HG03060 (cell line): ENCODE measurements at regions not wholly inside any gene's neighbourhood (a gene's known extent, or its start where the extent isn't known, plus 50 kb on each side); places are given as distances from the start of the nearest gene placed in this dataset.
"Not testable (repeated sequence)": the region's sequence is repeated elsewhere in the genome, so short reads cannot be mapped to it uniquely, and the experiment has no call there.

Experiments used
- ATAC-seq: cut with Tn5 transposase; IDR thresholded peaks from one replicate; pipeline ENCODE4 v1.9.1; 2021; ENCODE audit warnings: low read depth, moderate number of reproducible peaks; ENCODE audit not compliant: unreplicated experiment

DNA sequence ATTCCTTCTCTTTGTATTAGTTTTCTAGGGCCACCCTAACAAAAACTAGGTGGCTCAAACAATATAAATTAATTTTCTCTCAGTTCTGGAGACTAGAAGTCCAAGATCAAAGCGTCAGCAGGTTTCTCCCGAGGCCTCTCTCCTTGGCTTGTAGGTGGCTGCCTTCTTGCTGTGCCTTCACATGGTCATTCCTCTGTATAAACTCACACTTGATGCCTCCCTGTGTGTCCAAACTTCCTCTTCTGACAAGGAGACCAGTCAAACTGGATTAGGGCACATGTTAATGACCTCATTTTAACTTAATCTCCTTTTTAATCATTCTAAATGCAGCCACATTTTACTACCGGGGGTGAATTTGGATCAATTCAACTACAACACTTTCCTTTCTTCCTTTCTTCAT, 691.1 kb downstream of the DIPK2A start:
- ATAC-seq = no peak

DNA sequence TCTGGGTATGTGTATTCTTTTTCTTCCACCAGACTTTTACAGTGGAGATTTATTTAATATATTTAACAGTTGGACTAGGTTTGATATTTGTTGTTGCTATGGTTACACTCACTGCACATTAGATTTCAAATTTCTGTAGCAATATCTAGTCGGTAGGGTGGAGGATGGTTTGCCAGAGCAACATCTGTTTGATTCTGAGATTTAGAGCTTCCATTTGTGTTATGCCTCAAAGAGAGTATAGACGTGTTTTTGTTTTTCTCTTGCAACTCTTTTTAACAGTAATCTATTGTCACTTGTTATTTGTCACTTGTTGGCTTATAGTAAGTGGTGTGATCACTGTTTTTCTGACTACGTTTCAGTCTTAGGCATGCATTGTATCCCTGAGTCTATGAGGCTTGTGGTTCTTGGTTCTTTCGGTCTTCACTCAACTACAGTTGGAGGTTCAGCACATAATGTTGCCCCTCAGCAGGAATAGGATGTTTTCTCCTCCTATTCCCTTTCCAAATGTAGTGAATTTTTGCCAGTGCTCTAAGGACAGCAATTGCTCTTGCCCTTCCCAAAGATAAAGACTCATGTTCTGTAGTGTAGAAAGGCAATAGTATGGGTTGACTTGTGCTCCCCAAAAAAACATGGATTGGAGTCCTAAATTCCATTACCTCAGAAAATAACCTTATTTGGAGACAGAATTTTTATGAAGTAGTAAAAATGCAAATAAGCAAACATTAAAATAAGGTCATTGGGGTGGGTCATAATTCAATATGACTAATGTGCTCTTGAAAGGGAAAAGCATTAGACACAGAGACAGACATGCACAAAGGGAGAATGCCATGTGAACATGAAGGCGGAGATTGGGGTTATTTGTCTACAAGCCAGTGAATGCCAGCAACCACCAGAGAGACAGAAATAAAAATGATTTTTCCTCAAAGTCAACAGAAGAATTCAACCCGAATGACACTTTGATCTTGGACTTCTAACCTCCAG, 692.1 kb downstream of the DIPK2A start:
- ATAC-seq = no peak

DNA sequence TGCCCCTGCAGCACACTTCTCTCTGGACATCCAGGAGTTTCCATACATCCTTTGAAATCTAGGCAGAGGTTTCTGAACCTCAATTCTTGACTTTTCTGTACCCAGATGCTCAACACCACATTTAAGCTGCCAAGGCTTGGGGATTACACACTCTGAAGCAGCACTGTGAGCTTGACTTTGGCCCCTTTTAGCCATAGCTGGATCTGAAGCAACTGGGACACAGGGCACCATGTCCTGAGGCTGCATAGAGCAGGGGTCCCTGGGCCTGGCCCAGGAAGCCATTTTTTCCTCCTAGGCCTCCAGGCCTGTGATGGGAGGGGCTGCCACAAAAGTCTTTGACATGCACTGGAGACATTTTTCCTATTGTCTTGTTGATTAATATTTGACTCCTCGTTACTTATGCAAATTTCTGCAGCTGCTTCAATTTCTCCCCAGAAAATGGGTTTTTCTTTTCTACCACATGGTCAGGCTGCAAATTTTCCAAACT, 694.0 kb downstream of the DIPK2A start:
- ATAC-seq = no peak

DNA sequence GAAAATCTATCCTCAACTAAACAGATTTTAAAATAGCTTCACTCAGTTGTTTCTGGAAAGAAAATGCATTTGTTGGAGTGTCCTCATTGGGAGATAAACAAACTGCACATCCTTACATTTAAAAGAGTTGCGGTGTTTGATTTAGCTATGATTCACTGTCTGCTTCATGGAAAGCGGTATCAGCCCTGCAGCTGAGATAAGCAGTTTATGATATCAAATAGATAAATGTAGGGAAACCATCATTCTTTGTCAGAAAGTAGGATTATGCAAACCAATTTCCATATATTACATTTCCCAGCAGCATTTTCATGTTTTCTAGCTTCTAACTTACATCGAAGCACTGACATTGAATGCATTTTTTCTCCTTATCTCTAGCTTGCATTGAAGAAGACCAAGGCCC, 698.9 kb downstream of the DIPK2A start:
- ATAC-seq = no peak

DNA sequence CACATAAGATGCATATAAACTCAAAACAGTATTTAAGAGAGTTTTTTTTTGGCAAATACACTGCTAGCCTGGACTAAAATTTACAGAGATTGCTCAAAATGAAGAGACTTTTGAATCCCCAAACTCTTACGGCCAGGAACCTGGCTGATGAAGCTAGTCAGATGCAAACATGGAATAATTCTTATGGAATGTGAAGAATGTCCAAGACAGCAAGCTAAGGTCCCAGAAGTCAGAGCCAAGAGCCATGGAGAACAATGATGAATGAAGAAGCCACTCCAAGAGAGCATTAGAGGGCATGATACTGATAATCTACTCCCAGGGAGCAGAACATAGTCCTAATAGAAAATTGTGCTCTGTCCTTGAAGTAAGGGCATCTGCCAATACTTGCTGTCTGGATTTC, 705.5 kb downstream of the DIPK2A start:
- ATAC-seq = no peak

DNA sequence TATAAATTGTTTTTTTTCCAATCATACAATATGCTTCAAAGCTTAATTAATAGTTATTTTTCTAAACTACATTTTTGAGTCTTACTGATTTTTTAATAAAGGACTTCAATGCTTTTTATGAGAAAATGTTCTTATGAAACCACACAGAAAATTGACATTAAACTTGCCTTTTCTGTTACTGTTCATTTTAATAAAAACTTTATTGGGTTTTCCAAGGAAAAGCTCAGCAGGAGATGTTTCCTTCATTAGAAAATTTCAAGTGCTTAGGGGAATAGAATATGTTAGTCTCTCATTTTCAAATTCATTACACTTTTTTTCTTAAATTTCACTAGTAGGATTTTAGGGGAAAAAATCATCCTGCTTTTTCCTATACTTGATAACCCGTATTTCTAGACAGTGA, 711.4 kb downstream of the DIPK2A start:
- no peak for ATAC-seq

DNA sequence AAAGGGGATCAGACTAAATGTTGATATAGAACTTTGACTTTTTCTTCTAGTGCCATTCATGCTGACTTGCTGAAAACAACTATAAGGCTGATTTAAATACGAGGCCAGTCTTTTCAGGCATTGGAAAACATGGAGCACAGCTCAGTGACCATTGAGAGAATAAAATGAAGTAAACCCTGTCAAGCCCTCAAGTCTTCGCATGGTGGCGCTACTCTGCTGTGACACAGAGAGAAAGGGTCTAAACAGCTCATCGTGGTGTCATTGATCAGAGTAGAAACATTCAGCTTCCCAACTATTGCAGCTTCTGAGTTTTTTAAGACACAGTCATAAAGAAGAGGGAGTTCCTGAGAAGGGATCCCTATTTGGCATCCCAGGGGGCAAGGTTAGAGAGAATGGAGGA, 716.2 kb downstream of the DIPK2A start:
- no peak for ATAC-seq

DNA sequence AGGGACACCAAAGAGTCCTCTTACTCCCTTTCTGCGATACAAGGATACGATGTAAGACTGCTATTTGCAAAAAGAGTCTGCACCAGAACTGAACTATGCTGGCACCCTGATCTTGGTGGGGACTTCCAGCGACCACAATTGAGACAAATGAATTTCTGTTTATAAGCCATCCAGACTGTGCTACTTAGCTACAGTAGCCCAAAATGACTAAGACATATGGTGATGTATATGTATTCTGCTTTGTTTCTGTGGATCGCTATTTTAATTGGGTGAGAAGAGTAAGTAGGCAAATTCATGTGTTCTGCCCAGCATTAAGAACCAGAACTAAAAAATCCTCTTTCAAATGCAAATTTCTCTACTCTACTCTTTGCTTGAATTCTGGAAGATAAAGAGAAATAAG, 720.9 kb downstream of the DIPK2A start:
- no peak for ATAC-seq

DNA sequence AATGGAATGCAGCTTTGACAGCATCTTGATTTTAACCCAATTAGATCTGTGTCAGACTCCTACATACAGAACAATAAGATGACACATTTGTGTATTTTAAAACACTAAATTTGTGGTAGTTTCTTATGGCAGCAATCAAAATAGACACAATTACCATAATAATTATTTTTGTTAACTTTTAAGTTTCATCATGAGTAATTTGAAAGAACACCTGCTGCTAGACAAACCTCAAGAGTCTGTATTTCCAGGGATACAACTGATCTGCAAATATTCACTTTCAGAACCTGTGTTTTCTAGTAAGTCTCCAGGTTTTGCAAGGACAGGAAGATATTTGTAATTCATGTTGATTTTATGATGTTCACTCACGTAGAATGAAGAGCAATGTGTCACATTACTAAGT, 736.8 kb downstream of the DIPK2A start:
- no peak for ATAC-seq

DNA sequence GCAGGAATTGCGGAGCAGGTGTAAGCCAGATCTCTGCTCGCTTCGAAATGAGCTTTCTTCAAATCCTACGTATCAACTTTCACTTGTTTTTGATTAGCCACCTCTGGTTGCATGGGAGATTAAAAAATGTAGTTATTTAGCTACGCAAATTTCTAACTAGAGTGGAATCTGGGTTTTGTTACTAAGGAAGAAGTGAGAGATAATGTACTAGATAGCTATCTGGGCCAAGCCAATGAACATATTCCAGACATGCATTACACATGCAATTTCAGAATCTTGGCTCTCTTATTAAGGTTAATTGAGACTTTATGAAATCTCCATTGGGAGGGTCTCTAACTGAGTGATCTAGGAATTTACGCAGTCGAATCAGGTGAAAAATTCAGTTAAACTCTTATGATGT, 765.7 kb downstream of the DIPK2A start:
- ATAC-seq = no peak

DNA sequence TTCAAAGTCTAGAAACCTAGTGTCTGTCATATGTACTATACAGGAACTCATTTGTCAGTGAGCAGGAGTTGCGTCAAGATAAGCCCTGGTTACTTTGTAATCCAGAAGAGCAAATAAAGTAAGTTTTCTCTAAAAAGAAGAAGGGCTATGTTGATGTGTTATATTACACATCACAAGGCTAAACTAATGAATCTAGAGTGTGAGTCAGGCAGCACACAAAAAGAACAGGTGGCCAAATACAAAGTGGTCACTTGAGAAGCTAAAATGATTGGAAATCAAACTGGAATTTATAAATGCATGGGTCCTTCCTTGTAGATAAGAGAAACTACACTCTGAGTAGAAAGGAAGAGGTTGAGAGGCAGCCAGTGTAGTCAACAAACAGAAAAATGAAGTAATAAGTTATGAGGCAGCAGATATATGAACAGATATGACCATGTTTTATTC, 771.6 kb downstream of the DIPK2A start:
- ATAC-seq = no peak

DNA sequence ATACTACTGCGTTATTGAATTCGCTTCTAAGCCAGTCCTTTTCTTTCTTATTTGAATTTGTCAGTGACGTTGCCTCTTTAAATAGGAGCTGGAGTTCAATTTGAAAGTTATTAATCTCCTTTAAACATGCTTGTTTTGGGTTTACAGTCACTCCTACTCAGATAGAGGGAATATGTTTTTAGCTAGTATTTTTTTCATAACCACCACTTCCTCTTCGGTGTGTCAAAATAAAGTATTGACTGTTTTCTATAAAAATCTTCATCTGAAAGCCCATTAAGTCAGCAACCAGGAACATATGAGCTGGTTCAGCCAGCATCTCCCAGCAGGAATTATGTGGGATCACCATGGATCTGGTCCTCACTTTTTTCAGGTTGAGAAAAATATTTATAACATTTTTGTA, 772.9 kb downstream of the DIPK2A start:
- no peak for ATAC-seq

DNA sequence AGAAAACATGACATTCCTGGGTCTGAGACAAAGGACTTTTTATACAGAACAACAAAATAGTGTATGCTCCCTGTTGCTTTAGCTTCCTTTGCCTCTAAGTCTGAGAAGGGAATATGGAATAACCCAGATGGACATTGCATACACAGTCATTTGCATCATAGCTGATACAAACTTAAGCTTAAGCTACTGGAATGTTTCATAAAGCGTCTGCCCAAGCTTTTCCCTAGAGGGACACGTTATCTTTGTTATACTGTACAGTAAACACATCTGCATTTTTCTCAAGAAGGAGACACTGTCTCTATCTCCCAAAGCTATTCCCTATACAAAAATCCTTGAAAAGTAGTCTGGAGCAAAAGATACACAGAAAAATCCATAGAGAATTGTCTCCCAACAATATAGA, 775.0 kb downstream of the DIPK2A start:
- ATAC-seq = no peak

DNA sequence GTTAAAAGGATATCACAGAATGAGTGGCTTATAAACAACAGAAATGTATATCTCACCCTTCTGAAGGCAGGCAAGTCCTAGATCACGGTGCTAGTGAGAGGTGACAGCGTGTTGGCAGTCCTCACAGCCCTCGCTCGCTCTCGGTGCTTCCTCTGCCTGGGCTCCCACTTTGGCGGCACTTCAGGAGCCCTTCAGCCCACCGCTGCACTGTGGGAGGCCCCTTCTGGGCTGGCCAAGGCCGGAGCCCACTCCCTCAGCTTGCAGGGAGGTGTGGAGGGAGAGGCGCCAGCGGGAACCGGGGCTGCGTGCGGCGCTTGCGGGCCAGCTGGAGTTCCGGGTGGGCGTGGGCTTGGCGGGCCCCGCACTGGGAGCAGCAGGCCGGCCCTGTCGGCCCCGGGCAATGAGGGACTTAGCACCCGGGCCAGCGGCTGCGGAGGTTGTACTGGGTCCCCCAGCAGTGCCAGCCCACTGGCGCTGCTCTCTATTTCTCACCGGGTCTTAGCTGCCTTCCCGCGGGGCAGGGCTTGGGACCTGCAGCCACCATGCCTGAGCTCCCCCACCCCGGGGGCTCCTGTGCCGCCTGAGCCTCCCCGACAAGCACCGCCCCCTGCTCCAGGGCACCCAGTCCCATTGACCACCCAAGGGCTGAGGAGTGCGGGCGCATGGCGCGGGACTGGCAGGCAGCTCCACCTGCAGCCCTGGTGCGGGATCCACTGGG, 778.1 kb downstream of the DIPK2A start:
- not testable (repeated sequence) for ATAC-seq

DNA sequence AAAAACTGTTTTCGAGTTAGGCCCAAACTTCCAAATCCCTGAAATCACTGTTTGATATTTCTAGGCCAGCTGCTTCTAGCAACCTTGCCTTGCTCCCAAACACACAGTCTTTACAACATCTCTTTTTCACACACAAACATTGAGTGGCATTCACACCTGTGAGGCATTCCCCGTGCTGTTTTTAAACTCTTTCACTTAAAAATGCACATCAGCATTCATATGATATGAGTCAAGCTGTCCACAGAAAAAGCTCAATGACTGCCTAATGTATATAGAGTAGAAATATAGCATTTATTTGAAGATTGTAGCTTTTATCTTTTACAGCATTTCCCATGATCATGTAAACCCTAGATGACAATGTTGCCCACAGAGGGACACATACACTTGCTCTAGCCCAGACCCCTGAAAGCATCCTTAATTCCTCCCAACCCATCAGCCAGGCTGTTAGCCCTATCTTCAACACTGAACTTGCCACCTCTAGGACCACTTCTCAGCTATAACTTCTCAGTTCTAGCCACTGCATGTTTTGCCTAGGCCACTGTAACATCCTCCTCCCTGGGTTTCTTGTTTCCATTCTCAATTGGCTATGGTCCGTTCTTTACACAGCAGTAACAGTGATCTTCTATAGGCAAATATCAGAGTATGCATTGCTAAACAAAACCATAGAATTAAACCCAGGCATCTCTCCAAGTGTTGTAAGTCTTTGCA, 782.6 kb downstream of the DIPK2A start:
- ATAC-seq = no peak

DNA sequence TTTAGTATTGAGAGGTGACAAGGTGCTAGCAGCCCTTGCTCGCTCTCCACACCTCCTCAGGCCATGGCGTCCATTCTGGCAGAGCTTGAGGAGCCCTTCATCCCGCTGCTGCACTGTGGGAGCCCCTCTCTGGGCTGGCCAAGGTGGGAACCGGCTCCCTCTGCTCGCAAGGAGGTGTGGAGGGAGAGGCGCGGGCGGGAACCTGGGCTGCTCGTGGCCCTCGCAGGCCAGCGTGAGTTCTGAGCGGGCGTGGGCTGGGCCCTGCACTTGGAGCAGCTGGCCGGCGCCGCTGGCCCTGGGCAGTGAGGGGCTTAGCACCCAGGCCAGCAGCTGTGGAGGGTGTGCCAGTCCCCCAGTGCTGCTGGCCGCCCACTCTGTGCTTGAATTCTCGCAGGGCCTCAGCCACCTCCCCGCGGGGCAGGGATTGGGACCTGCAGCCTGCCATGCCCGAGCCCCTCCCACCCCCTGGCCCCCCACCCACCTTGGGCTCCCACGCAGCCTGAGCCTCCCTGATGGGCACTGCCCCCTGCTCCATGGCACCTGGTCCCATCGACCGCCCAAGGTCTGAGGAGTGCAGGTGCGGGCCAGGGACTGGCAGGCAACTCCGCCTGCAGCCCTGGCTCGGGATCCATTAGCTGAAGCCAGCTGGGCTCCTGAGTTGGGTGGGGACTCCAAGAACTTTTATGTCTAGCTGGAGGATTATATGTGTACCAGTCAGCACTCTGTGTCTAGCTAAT, 785.2 kb downstream of the DIPK2A start:
- ATAC-seq = no peak

DNA sequence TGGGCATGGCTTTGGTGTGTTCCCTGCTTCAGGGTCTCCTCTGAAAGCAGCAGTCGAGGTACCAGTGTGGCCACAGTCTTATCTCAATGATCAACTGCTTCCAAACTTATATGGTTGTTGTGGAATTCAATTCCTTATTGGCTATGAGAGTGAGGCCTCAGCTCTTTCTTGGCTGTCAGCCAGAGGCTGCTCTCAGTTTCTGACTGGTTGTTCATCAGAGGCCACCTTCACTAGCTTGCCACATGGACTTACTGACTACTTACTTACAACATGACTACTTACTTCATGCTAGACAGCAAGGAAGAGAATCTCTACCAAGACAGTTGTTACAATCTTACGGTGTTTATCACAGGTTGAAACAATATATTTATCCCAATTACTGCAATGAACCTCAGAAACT, 789.2 kb downstream of the DIPK2A start:
- ATAC-seq = no peak

DNA sequence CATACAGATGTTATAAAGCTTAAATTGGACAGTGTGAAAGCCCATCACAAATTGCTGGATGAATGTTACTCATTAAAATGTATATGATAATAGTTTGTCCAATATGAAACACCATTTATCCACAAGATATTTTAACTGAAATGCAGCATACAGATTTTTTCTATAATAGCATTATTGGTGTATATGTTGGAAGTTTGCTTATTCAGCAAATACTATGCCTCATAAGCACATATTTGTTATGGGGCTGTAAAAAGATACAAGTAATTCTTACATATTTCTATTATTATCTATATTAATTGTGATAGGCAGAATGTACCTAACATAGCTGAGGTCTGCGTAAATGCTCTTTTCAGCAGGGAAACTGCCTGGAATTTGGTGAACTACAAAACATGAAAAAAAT, 790.5 kb downstream of the DIPK2A start:
- no peak for ATAC-seq

DNA sequence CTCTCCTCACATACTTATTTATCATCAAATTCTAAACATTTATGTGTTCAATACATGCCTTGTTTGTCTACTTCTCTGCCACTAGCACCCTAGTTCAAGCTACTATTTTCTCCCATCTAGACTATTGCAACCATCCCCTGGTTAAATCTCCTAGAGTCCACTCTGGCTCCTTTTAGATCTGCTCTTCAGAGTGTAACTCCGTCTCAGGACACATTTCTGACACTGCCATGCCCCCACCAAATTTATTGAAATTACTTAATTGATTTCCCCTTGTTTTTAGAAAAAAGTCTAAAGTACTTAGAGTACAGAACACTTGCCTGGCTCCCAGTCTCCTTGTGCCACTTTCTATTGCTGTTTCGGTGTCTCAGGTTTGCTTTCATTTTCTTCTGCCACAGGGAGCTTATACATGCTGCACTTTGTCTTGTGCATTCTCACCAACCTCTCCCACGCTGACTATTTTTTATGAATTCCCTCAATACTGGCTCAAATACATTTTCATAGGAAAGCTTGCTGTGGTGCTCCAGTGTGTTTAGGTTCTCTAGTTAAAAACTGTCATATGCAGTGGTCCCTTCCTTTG, 792.3 kb downstream of the DIPK2A start:
- peak; percentile 75 for ATAC-seq

DNA sequence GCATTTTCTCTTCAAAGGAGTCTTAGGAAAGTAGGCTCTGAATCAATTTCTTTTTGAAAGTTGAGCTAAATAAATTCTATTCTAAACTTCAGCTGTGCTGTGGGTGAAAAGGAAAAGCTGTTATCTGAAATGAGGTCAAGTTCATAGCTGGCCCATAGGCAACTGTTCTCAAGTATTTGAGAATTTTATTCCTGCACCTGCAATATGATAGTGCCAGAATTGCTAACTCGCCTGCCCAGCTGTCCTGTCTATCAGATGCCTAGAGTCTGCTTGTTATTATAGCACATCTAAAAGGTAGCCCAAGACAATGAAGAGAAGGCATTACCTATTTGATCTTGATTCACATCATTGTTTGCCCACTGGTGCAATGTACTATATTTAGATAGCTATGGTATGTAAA, 798.7 kb downstream of the DIPK2A start:
- ATAC-seq = no peak
